Neuronal stem cell (in vitro differentiated cells): ENCODE measurements at regions not wholly inside any gene's neighbourhood (a gene's known extent, or its start where the extent isn't known, plus 50 kb on each side); places are given as distances from the start of the nearest gene placed in this dataset.
"Not testable (repeated sequence)": the region's sequence is repeated elsewhere in the genome, so short reads cannot be mapped to it uniquely, and the experiment has no call there.

Experiments used
- DNase-seq: peaks from one replicate; pipeline ENCODE4 v3.0.0-alpha.2; 2013; ENCODE audit warnings: low spot score
- H2AFZ ChIP-seq: one replicate; pipeline ENCODE4 v1.6.1; 2013; ENCODE audit warnings: mild to moderate bottlenecking, low read length, inconsistent platforms
- H2AK5ac ChIP-seq: 2 replicates; pipeline ENCODE4 v1.6.1; 2013; ENCODE audit warnings: low read depth, mild to moderate bottlenecking, inconsistent platforms, low read length, moderate library complexity, mixed read lengths
- H2BK120ac ChIP-seq: 2 replicates; pipeline ENCODE4 v1.6.1; 2013; ENCODE audit warnings: low read depth, mild to moderate bottlenecking, inconsistent platforms, low read length, moderate library complexity, mixed read lengths
- H2BK12ac ChIP-seq: one replicate; pipeline ENCODE4 v1.6.1; 2013; ENCODE audit warnings: low read length, inconsistent platforms
- H2BK15ac ChIP-seq: 2 replicates; pipeline ENCODE4 v1.6.1; 2013; ENCODE audit warnings: mild to moderate bottlenecking, low read length, inconsistent platforms, mixed read lengths
- H2BK5ac ChIP-seq: one replicate; pipeline ENCODE4 v1.6.1; 2013; ENCODE audit warnings: inconsistent platforms, mild to moderate bottlenecking, low read length, moderate library complexity
- H3K14ac ChIP-seq: one replicate; pipeline ENCODE4 v1.6.1; 2013; ENCODE audit warnings: low read length, inconsistent platforms
- H3K18ac ChIP-seq: 2 replicates; pipeline ENCODE4 v1.6.1; 2013; ENCODE audit warnings: low read length, inconsistent platforms
- H3K23ac ChIP-seq: 2 replicates; pipeline ENCODE4 v1.6.1; 2013; ENCODE audit warnings: low read depth, mild to moderate bottlenecking, mixed read lengths, low read length, inconsistent platforms; ENCODE audit not compliant: poor library complexity
- H3K27ac ChIP-seq: replicated peaks from 3 replicates; pipeline ENCODE4 v1.5.1; 2013; ENCODE audit warnings: low read length, inconsistent platforms
- H3K27me3 ChIP-seq, 3 experiments: 2 replicates each; pipeline ENCODE4 v1.6.1; 2013; ENCODE audit warnings: low read length in 3 of 3, mild to moderate bottlenecking in 2 of 3, inconsistent platforms in 1 of 3, low read depth in 1 of 3, mixed read lengths in 1 of 3, moderate library complexity in 1 of 3; ENCODE audit not compliant: control insufficient read depth in 3 of 3, insufficient read depth in 3 of 3
- H3K36me3 ChIP-seq, 2 donors: replicated peaks in 1 of 2; 2 replicates each; pipeline ENCODE4 v1.6.1; 2013; ENCODE audit warnings: low read length in 2 of 2; ENCODE audit not compliant: control insufficient read depth in 2 of 2, insufficient read depth in 2 of 2
- H3K4ac ChIP-seq: 2 replicates; pipeline ENCODE4 v1.6.1; 2013; ENCODE audit warnings: inconsistent platforms, mild to moderate bottlenecking, low read length, moderate library complexity
- H3K4me1 ChIP-seq, 2 donors: 1 replicate in 1 of 2; 2 replicates in 1 of 2; pipeline ENCODE4 v1.6.1; 2013; ENCODE audit warnings: low read length in 2 of 2, low read depth in 1 of 2; ENCODE audit not compliant: control insufficient read depth in 2 of 2, insufficient read depth in 1 of 2
- H3K4me2 ChIP-seq: one replicate; pipeline ENCODE4 v1.6.1; 2013; ENCODE audit warnings: mild to moderate bottlenecking, low read length, inconsistent platforms; ENCODE audit not compliant: insufficient read depth, poor library complexity, severe bottlenecking
- H3K4me3 ChIP-seq, 2 donors: 2 replicates each; pipeline ENCODE4 v1.5.1; 2013; ENCODE audit warnings: low read length in 2 of 2, mild to moderate bottlenecking in 2 of 2, inconsistent platforms in 1 of 2, moderate library complexity in 1 of 2
- H3K79me1 ChIP-seq: one replicate; pipeline ENCODE4 v1.6.1; 2013; ENCODE audit warnings: low read depth, mild to moderate bottlenecking, inconsistent platforms, low read length, moderate library complexity
- H3K9ac ChIP-seq: one replicate; pipeline ENCODE4 v1.6.1; 2013; ENCODE audit warnings: mild to moderate bottlenecking, low read depth, low read length, inconsistent platforms; ENCODE audit not compliant: poor library complexity
- H3K9me3 ChIP-seq, 2 donors: replicated peaks in 1 of 2; 2 replicates each; pipeline versions ENCODE3 to v1.6.1; 2013; ENCODE audit warnings: low read length in 2 of 2, mild to moderate bottlenecking in 2 of 2, inconsistent platforms in 1 of 2, low read depth in 1 of 2, mixed read lengths in 1 of 2, moderate library complexity in 1 of 2; ENCODE audit not compliant: control insufficient read depth in 2 of 2, insufficient read depth in 1 of 2
- H4K8ac ChIP-seq: one replicate; pipeline ENCODE4 v1.6.1; 2013; ENCODE audit warnings: low read depth, mild to moderate bottlenecking, inconsistent platforms, low read length, moderate library complexity
- H4K91ac ChIP-seq: one replicate; pipeline ENCODE4 v1.6.1; 2013; ENCODE audit warnings: low read length, low read depth, mild to moderate bottlenecking, inconsistent platforms; ENCODE audit not compliant: poor library complexity
- WGBS, 2 donors: extraction: QIAGEN DNeasy Blood & Tissue Kit; methylation state at CpG; one replicate each; pipeline ENCODE4 v1.1.7; 2013; ENCODE audit warnings: missing lambda C conversion rate in 2 of 2, mixed read lengths in 1 of 2; ENCODE audit not compliant: insufficient read length in 2 of 2, insufficient replicate concordance in 1 of 2; ENCODE audit errors: extremely low coverage in 2 of 2; 5-methylcytosine and 5-hydroxymethylcytosine counted together

GRCh38 chr21:43286196-43286595 is 117.4 kb downstream of the CRYAA start:
- no peaks in the 10 kb centered on the region for H3K27me3 ChIP-seq
- H2BK15ac ChIP-seq: no peak overlapping the region
- H2AFZ ChIP-seq: no peak overlapping the region
- H3K36me3 ChIP-seq: no peaks in the 10 kb centered on the region
- no peak overlapping the region for H2BK5ac ChIP-seq
- no peak overlapping the region for H3K27ac ChIP-seq
- H4K8ac ChIP-seq: no peak overlapping the region
- H3K4ac ChIP-seq: no peak overlapping the region
- H3K4me3 ChIP-seq: no peak overlapping the region
- no peak overlapping the region for H4K91ac ChIP-seq
- H3K18ac ChIP-seq: no peak overlapping the region
- no peak overlapping the region for H3K23ac ChIP-seq
- H3K4me2 ChIP-seq: no peak overlapping the region
- no peak for DNase-seq
- H3K79me1 ChIP-seq: no peaks in the 10 kb centered on the region
- H3K9ac ChIP-seq: no peak overlapping the region
- no peak overlapping the region for H3K14ac ChIP-seq
- H2BK120ac ChIP-seq: no peak overlapping the region
- no CpG with 5 or more reads among the region's 5 CpGs for WGBS, 2 donors
- H2BK12ac ChIP-seq: no peak overlapping the region
- H3K4me1 ChIP-seq: peaks cover 4 to 5% of the 10 kb centered on the region in 2 donors
- H3K9me3 ChIP-seq: no peaks in the 10 kb centered on the region
- no peak overlapping the region for H2AK5ac ChIP-seq

GRCh38 chr21:43284700-43285099 is 115.9 kb downstream of the CRYAA start:
- no peak overlapping the region for H4K91ac ChIP-seq
- H3K4ac ChIP-seq: no peak overlapping the region
- no peak overlapping the region for H3K18ac ChIP-seq
- no peak overlapping the region for H3K4me3 ChIP-seq
- peaks cover 3 to 4% of the 10 kb centered on the region in 2 donors for H3K4me1 ChIP-seq
- no peaks in the 10 kb centered on the region for H3K36me3 ChIP-seq
- no peaks in the 10 kb centered on the region for H3K9me3 ChIP-seq
- no CpG with 5 or more reads among the region's 3 CpGs for WGBS, 2 donors
- no peak overlapping the region for H2BK5ac ChIP-seq
- no peak overlapping the region for H3K14ac ChIP-seq
- no peak overlapping the region for H4K8ac ChIP-seq
- no peak overlapping the region for H3K23ac ChIP-seq
- no peak overlapping the region for H2AFZ ChIP-seq
- DNase-seq: no peak
- H2AK5ac ChIP-seq: no peak overlapping the region
- no peak overlapping the region for H3K4me2 ChIP-seq
- no peak overlapping the region for H2BK120ac ChIP-seq
- H2BK15ac ChIP-seq: no peak overlapping the region
- no peak overlapping the region for H3K9ac ChIP-seq
- no peaks in the 10 kb centered on the region for H3K27me3 ChIP-seq
- no peaks in the 10 kb centered on the region for H3K79me1 ChIP-seq
- H2BK12ac ChIP-seq: no peak overlapping the region
- H3K27ac ChIP-seq: no peak overlapping the region

- H3K4ac ChIP-seq: no peak overlapping the region
- no peak overlapping the region for H2AFZ ChIP-seq
- H3K4me2 ChIP-seq: no peak overlapping the region
- no peak overlapping the region for H2BK12ac ChIP-seq
- no peak overlapping the region for H2BK5ac ChIP-seq
- peaks cover 3 to 4% of the 10 kb centered on the region in 2 donors for H3K4me1 ChIP-seq
- no peak overlapping the region for H4K91ac ChIP-seq
- no peak overlapping the region for H3K23ac ChIP-seq
- H3K9ac ChIP-seq: no peak overlapping the region
- H3K9me3 ChIP-seq: no peaks in the 10 kb centered on the region
- H3K14ac ChIP-seq: no peak overlapping the region
- H3K27me3 ChIP-seq: no peaks in the 10 kb centered on the region
- WGBS, 2 donors: no CpG with 5 or more reads among the region's 1 CpG
- H3K4me3 ChIP-seq: no peak overlapping the region
- H3K27ac ChIP-seq: no peak overlapping the region
- H2BK15ac ChIP-seq: no peak overlapping the region
- no peak overlapping the region for H4K8ac ChIP-seq
- no peaks in the 10 kb centered on the region for H3K36me3 ChIP-seq
- no peak overlapping the region for H3K18ac ChIP-seq
- no peak overlapping the region for H2BK120ac ChIP-seq
- no peaks in the 10 kb centered on the region for H3K79me1 ChIP-seq
- H2AK5ac ChIP-seq: no peak overlapping the region
- DNase-seq: no peak
These were observed 115.4 kb downstream of the CRYAA start for GRCh38 chr21:43284238-43284637.

- H3K9me3 ChIP-seq, H2BK120ac ChIP-seq, H3K27ac ChIP-seq, H2BK12ac ChIP-seq, H3K4me3 ChIP-seq, H3K79me1 ChIP-seq, H3K4me2 ChIP-seq, H3K4ac ChIP-seq, H3K27me3 ChIP-seq, DNase-seq, H3K9ac ChIP-seq, H2BK15ac ChIP-seq, H2AK5ac ChIP-seq, H3K14ac ChIP-seq, H4K8ac ChIP-seq, H2AFZ ChIP-seq, H3K23ac ChIP-seq, H3K18ac ChIP-seq, H4K91ac ChIP-seq, H3K36me3 ChIP-seq, H2BK5ac ChIP-seq, H3K4me1 ChIP-seq: not testable (repeated sequence)
- no CpG with 5 or more reads among the region's 2 CpGs for WGBS, 2 donors
These were observed 115.1 kb downstream of the CRYAA start for GRCh38 chr21:43283925-43284221.
